ENCODE measurements at regions not wholly inside any gene's neighbourhood (a gene's known extent, or its start where the extent isn't known, plus 50 kb on each side); places are given as distances from the start of the nearest gene placed in this dataset.

DNA sequence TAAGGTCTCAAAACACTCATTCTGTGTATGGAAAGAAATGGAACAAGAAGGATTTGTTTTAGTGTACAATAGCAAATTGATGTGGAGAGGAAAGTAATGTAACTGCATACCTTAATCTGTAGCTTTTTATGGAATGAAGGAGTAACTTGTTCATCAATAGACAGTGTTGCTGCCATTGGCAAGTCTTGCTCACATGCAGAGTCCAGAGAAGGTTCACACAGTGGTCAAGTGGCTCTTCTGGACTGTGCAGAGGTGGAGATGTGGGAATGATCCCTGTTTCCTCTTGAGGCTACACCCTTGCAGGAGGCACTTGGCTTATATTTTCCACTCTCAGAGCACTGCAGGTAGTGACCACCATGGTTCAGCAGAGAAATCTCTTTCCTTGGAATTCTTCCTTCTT is 132.9 kb upstream of the ANKH start:
- TF ChIP-seq, protein P1, sequence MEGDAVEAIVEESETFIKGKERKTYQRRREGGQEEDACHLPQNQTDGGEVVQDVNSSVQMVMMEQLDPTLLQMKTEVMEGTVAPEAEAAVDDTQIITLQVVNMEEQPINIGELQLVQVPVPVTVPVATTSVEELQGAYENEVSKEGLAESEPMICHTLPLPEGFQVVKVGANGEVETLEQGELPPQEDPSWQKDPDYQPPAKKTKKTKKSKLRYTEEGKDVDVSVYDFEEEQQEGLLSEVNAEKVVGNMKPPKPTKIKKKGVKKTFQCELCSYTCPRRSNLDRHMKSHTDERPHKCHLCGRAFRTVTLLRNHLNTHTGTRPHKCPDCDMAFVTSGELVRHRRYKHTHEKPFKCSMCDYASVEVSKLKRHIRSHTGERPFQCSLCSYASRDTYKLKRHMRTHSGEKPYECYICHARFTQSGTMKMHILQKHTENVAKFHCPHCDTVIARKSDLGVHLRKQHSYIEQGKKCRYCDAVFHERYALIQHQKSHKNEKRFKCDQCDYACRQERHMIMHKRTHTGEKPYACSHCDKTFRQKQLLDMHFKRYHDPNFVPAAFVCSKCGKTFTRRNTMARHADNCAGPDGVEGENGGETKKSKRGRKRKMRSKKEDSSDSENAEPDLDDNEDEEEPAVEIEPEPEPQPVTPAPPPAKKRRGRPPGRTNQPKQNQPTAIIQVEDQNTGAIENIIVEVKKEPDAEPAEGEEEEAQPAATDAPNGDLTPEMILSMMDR (IDR thresholded peaks at IDR 0.05) = no peak
- no peaks in the 10 kb centered on the region for H3K4me1 ChIP-seq (ENCODE audit: control insufficient read depth in 1 of 2, insufficient read depth in 1 of 2, low read depth in 1 of 2, low read length in 1 of 2)
- no peak overlapping the region for H3K27ac ChIP-seq
- no peaks in the 10 kb centered on the region for H3K9me3 ChIP-seq
- peaks cover 3% of the 10 kb centered on the region for H3K27me3 ChIP-seq
- H3K4me3 ChIP-seq (ENCODE audit: low read depth in 1 of 2, low read length in 1 of 2) = no peak overlapping the region
- no peaks in the 10 kb centered on the region for H3K36me3 ChIP-seq

GRCh38 chr5:15003511-15003920 is 131.9 kb upstream of the ANKH start:
- H3K27me3 ChIP-seq = peaks cover 5% of the 10 kb centered on the region
- TF ChIP-seq, protein P1 (IDR thresholded peaks at IDR 0.05) = no peak
- no peaks in the 10 kb centered on the region for H3K4me1 ChIP-seq (ENCODE audit: control insufficient read depth in 1 of 2, insufficient read depth in 1 of 2, low read depth in 1 of 2, low read length in 1 of 2)
- H3K27ac ChIP-seq = no peak overlapping the region
- H3K36me3 ChIP-seq = no peaks in the 10 kb centered on the region
- no peak overlapping the region for H3K4me3 ChIP-seq (ENCODE audit: low read depth in 1 of 2, low read length in 1 of 2)
- H3K9me3 ChIP-seq = no peaks in the 10 kb centered on the region

GRCh38 chr5:15002791-15003190 is 131.2 kb upstream of the ANKH start:
- peaks cover 12% of the 10 kb centered on the region for H3K27me3 ChIP-seq
- H3K9me3 ChIP-seq = no peaks in the 10 kb centered on the region
- H3K4me1 ChIP-seq (ENCODE audit: control insufficient read depth in 1 of 2, insufficient read depth in 1 of 2, low read depth in 1 of 2, low read length in 1 of 2) = no peaks in the 10 kb centered on the region
- no peaks in the 10 kb centered on the region for H3K36me3 ChIP-seq
- H3K4me3 ChIP-seq (ENCODE audit: low read depth in 1 of 2, low read length in 1 of 2) = no peak overlapping the region
- TF ChIP-seq, protein P1 (IDR thresholded peaks at IDR 0.05) = no peak
- H3K27ac ChIP-seq = no peak overlapping the region

DNA sequence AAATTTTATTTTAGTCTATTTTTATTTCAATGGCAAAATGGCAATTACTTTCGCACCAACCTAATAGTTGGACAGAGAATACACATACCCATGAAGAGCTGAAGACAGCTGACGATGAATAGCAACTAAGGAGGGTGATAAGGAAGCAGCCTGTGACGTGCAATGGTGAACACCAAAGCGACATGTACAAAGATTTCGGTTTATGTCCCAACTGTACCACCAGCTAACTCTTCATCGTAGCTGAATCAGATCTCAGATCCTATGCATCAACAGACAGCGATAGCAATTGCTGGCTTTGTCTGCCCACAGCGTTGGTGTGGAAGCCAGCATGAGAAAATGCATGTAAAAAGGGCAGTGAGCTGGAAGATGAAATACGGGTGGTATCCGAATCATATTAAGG is 130.6 kb upstream of the ANKH start:
- H3K4me1 ChIP-seq (ENCODE audit: control insufficient read depth in 1 of 2, insufficient read depth in 1 of 2, low read depth in 1 of 2, low read length in 1 of 2) = no peaks in the 10 kb centered on the region
- H3K4me3 ChIP-seq (ENCODE audit: low read depth in 1 of 2, low read length in 1 of 2) = no peak overlapping the region
- no peak overlapping the region for H3K27ac ChIP-seq
- no peaks in the 10 kb centered on the region for H3K9me3 ChIP-seq
- no peaks in the 10 kb centered on the region for H3K36me3 ChIP-seq
- TF ChIP-seq, protein P1 (IDR thresholded peaks at IDR 0.05) = no peak
- peaks cover 18% of the 10 kb centered on the region for H3K27me3 ChIP-seq

- no peak overlapping the region for H3K27ac ChIP-seq
- TF ChIP-seq, protein P1 (IDR thresholded peaks at IDR 0.05) = no peak
- H3K9me3 ChIP-seq = no peaks in the 10 kb centered on the region
- H3K4me3 ChIP-seq (ENCODE audit: low read depth in 1 of 2, low read length in 1 of 2) = no peak overlapping the region
- H3K4me1 ChIP-seq (ENCODE audit: control insufficient read depth in 1 of 2, insufficient read depth in 1 of 2, low read depth in 1 of 2, low read length in 1 of 2) = no peaks in the 10 kb centered on the region
- peaks cover 21% of the 10 kb centered on the region for H3K27me3 ChIP-seq
- H3K36me3 ChIP-seq = no peaks in the 10 kb centered on the region
Measured at GRCh38 chr5:15001517-15001916, 129.9 kb upstream of the ANKH start.

DNA sequence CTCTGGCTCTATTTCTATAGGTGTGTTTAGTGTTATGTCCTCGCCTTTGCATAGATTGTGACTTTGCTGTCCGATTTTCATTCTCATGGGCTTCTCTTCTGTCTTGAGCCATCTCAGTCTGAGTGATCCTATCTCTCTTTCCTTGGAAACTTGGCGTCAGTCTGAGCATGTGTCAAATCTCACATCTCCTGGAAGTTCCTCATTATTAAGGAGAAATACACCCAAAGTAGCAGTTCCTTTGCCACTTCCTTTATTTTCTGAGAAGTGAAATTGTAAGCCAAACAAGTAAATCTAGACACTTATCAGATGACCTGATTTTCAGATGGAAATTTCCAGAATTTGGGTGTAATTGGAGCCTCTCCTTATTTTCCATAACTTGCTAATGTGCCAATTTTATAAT is 126.9 kb upstream of the ANKH start:
- TF ChIP-seq, protein P1 (IDR thresholded peaks at IDR 0.05) = no peak
- Histone ChIP-seq H3K4me3 (ENCODE audit: low read depth in 1 of 2, low read length in 1 of 2) (no peak overlapping the region), H3K27ac (no peak overlapping the region), H3K9me3 (no peaks in the 10 kb centered on the region), H3K27me3 (peaks cover 25% of the 10 kb centered on the region), H3K36me3 (no peaks in the 10 kb centered on the region), H3K4me1 (ENCODE audit: control insufficient read depth in 1 of 2, insufficient read depth in 1 of 2, low read depth in 1 of 2, low read length in 1 of 2) (no peaks in the 10 kb centered on the region)

All from neutrophil (primary cell).